SU-DHL-6 (cell line): ENCODE measurements at regions not wholly inside any gene's neighbourhood (a gene's known extent, or its start where the extent isn't known, plus 50 kb on each side); places are given as distances from the start of the nearest gene placed in this dataset.

ENCODE experiments used
- H2AFZ ChIP-seq: fragments of 200-600 bp; sonication (generic); 2 replicates; pipeline ENCODE4 v1.6.1; 2014; ENCODE audit warnings: low read depth, mild to moderate bottlenecking, moderate library complexity, mixed read lengths, antibody characterized with exemption, low read length; ENCODE audit not compliant: severe bottlenecking
- H3F3A ChIP-seq: fragments of 200-600 bp; shearing (Covaris generic); 2 replicates; pipeline ENCODE4 v1.6.0; 2016; ENCODE audit warnings: antibody characterized with exemption, mild to moderate bottlenecking; ENCODE audit not compliant: insufficient read depth
- H3K27ac ChIP-seq: fragments of 200-600 bp; sonication (generic); 2 replicates; pipeline ENCODE4 v1.5.1; 2016; ENCODE audit warnings: low read depth, mild to moderate bottlenecking, low read length, moderate library complexity, mixed read lengths
- H3K27me3 ChIP-seq: fragments of 200-600 bp; sonication (generic), shearing (Covaris generic); 2 replicates; pipeline ENCODE4 v1.6.0; 2014; ENCODE audit warnings: mild to moderate bottlenecking, low read length
- H3K36me3 ChIP-seq: fragments of 200-600 bp; sonication (generic); 2 replicates; pipeline ENCODE4 v1.6.1; 2014; ENCODE audit warnings: mild to moderate bottlenecking, low read length, mixed read lengths
- H3K4me2 ChIP-seq: fragments of 300-600, 200-600 bp; shearing (Covaris generic), sonication (generic); 2 replicates; pipeline ENCODE4 v1.6.0; 2014; ENCODE audit warnings: low read length, low read depth, mild to moderate bottlenecking; ENCODE audit not compliant: poor library complexity, severe bottlenecking
- H3K4me3 ChIP-seq: fragments of 200-600 bp; sonication (generic); 2 replicates; pipeline ENCODE4 v1.5.1; 2014; ENCODE audit warnings: antibody characterized with exemption, low read length, mild to moderate bottlenecking, mixed read lengths; ENCODE audit not compliant: insufficient read depth, poor library complexity, severe bottlenecking
- H3K79me2 ChIP-seq: fragments of 200-600 bp; sonication (generic); 2 replicates; pipeline ENCODE4 v1.6.1; 2014; ENCODE audit warnings: mild to moderate bottlenecking, low read length, moderate library complexity; ENCODE audit not compliant: insufficient read depth
- H3K9ac ChIP-seq: fragments of 200-600 bp; sonication (generic); 2 replicates; pipeline ENCODE4 v1.7.0; 2014; ENCODE audit warnings: mild to moderate bottlenecking, low read length
- H3K9me2 ChIP-seq: fragments of 200-600 bp; sonication (generic); replicated peaks from 2 replicates; pipeline ENCODE4 v1.6.1; 2014; ENCODE audit warnings: low read length; ENCODE audit not compliant: insufficient read depth
- H3K9me3 ChIP-seq: fragments of 200-600 bp; sonication (generic); 2 replicates; pipeline ENCODE4 v1.6.1; 2014; ENCODE audit warnings: low read length, mixed read lengths; ENCODE audit not compliant: insufficient read depth
- H4K20me1 ChIP-seq: fragments of 200-600 bp; sonication (generic); 2 replicates; pipeline ENCODE4 v1.6.1; 2014; ENCODE audit warnings: low read depth, mild to moderate bottlenecking, antibody characterized with exemption, low read length, moderate library complexity, mixed read lengths
- CTCF ChIP-seq: fragments of 200-600 bp; sonication (generic); IDR thresholded peaks from one replicate; pipeline ENCODE4 v1.5.1; 2017; ENCODE audit warnings: antibody characterized with exemption, mild to moderate bottlenecking, low read length, moderate library complexity; ENCODE audit not compliant: insufficient read depth, poor library complexity, severe bottlenecking
- EZH2phosphoT487 ChIP-seq: fragments of 200-600 bp; sonication (generic), shearing (Covaris generic); conservative IDR thresholded peaks from 2 replicates; pipeline ENCODE4 v1.6.1; 2018; ENCODE audit warnings: mild to moderate bottlenecking, antibody characterized with exemption, low read length, moderate library complexity, mixed read lengths

GRCh38 chrX:45781901-45782553 is 581.4 kb upstream of the DIPK2B start:
- H3F3A ChIP-seq, result no peaks in the 10 kb centered on the region
- H3K4me3 ChIP-seq, result no peak overlapping the region
- no peak overlapping the region for H2AFZ ChIP-seq
- no peaks in the 10 kb centered on the region for H4K20me1 ChIP-seq
- H3K9me3 ChIP-seq, result no peaks in the 10 kb centered on the region
- no peaks in the 10 kb centered on the region for H3K9me2 ChIP-seq
- no peak overlapping the region for H3K4me2 ChIP-seq
- no peaks in the 10 kb centered on the region for H3K36me3 ChIP-seq
- H3K27ac ChIP-seq, result no peak overlapping the region
- no peak overlapping the region for H3K9ac ChIP-seq
- H3K27me3 ChIP-seq, result no peaks in the 10 kb centered on the region
- TF ChIP-seq EZH2phosphoT487 (no peak), CTCF (no peak)
- H3K79me2 ChIP-seq, result no peaks in the 10 kb centered on the region

GRCh38 chrX:45778616-45779015 is 577.9 kb upstream of the DIPK2B start:
- Histone ChIP-seq H3K9me3 (no peaks in the 10 kb centered on the region), H3K9me2 (no peaks in the 10 kb centered on the region), H3K36me3 (no peaks in the 10 kb centered on the region), H3K4me3 (no peak overlapping the region), H3K79me2 (no peaks in the 10 kb centered on the region), H3K9ac (no peak overlapping the region), H3F3A (no peaks in the 10 kb centered on the region), H4K20me1 (no peaks in the 10 kb centered on the region), H3K27me3 (no peaks in the 10 kb centered on the region), H3K27ac (no peak overlapping the region), H3K4me2 (no peak overlapping the region), H2AFZ (no peak overlapping the region)
- TF ChIP-seq CTCF, result no peak
- no peak for TF ChIP-seq EZH2phosphoT487

GRCh38 chrX:45777366-45777765 is 576.7 kb upstream of the DIPK2B start:
- Histone ChIP-seq H3K36me3 (no peaks in the 10 kb centered on the region), H4K20me1 (no peaks in the 10 kb centered on the region), H3K79me2 (no peaks in the 10 kb centered on the region), H3K27ac (no peak overlapping the region), H3K9me2 (no peaks in the 10 kb centered on the region), H2AFZ (no peak overlapping the region), H3K4me2 (no peak overlapping the region), H3K4me3 (no peak overlapping the region), H3K27me3 (no peaks in the 10 kb centered on the region), H3F3A (no peaks in the 10 kb centered on the region), H3K9me3 (no peaks in the 10 kb centered on the region), H3K9ac (no peak overlapping the region)
- TF ChIP-seq EZH2phosphoT487 (no peak), CTCF (no peak)
